ENCODE measurements at regions not wholly inside any gene's neighbourhood (a gene's known extent, or its start where the extent isn't known, plus 50 kb on each side); places are given as distances from the start of the nearest gene placed in this dataset.
A peak's percentile ranks its signal among the peaks of the same experiment; 100 is the strongest.
"Not testable (repeated sequence)": the region's sequence is repeated elsewhere in the genome, so short reads cannot be mapped to it uniquely, and the experiment has no call there.

- not testable (repeated sequence) for H3K9me3 Mint-ChIP-seq; H3K36me3 Mint-ChIP-seq (ENCODE audit: low read depth); H3K27me3 Mint-ChIP-seq; H3K27ac Mint-ChIP-seq; ATAC-seq (replicated peaks)
- Mint-ChIP-seq H3K4me3 (peak overlapping the region; percentile 71), H3K4me1 (peaks cover 59% of the 10 kb centered on the region)
Measured at GRCh38 chr3:172579753-172580152, 56.5 kb upstream of the TNFSF10 start.

- H3K4me3 Mint-ChIP-seq: peak overlapping the region; percentile 15
- H3K27ac Mint-ChIP-seq: not testable (repeated sequence)
Measured at GRCh38 chr3:172578714-172579113, 55.5 kb upstream of the TNFSF10 start.

GRCh38 chr3:172577987-172578570, 54.8 kb upstream of the TNFSF10 start:
- no peak for ATAC-seq (replicated peaks)
- peak overlapping the region; percentile 15 for H3K4me3 Mint-ChIP-seq
- no peaks in the 10 kb centered on the region for H3K27me3 Mint-ChIP-seq
- H3K27ac Mint-ChIP-seq: no peak overlapping the region
- H3K4me1 Mint-ChIP-seq: peaks cover 53% of the 10 kb centered on the region
- H3K9me3 Mint-ChIP-seq: no peaks in the 10 kb centered on the region
- H3K36me3 Mint-ChIP-seq (ENCODE audit: low read depth): no peaks in the 10 kb centered on the region

More at GRCh38 chr3:172578714-172579113, 55.5 kb upstream of the TNFSF10 start:
- H3K4me1 Mint-ChIP-seq: peaks cover 57% of the 10 kb centered on the region
- not testable (repeated sequence) for H3K9me3 Mint-ChIP-seq; H3K27me3 Mint-ChIP-seq; ATAC-seq (replicated peaks); H3K36me3 Mint-ChIP-seq (ENCODE audit: low read depth)

- H3K4me3 Mint-ChIP-seq: no peak overlapping the region
- H3K27me3 Mint-ChIP-seq: no peaks in the 10 kb centered on the region
- H3K36me3 Mint-ChIP-seq (ENCODE audit: low read depth): no peaks in the 10 kb centered on the region
- ATAC-seq (replicated peaks): no peak
- H3K4me1 Mint-ChIP-seq: peaks cover 26% of the 10 kb centered on the region
- no peaks in the 10 kb centered on the region for H3K9me3 Mint-ChIP-seq
- no peak overlapping the region for H3K27ac Mint-ChIP-seq
Measured at GRCh38 chr3:172575375-172575774, 52.1 kb upstream of the TNFSF10 start.

- H3K27me3 Mint-ChIP-seq: no peaks in the 10 kb centered on the region
Measured at GRCh38 chr3:172573422-172573821, 50.2 kb upstream of the TNFSF10 start.

More at GRCh38 chr3:172573422-172573821, 50.2 kb upstream of the TNFSF10 start:
- H3K27ac Mint-ChIP-seq: no peak overlapping the region
- H3K4me1 Mint-ChIP-seq: peaks cover 12% of the 10 kb centered on the region
- H3K4me3 Mint-ChIP-seq: no peak overlapping the region
- ATAC-seq (replicated peaks): no peak
- no peaks in the 10 kb centered on the region for H3K36me3 Mint-ChIP-seq (ENCODE audit: low read depth)
- H3K9me3 Mint-ChIP-seq: peaks cover 4% of the 10 kb centered on the region

Measured in activated T-helper 17 cell treated with anti-CD3 and anti-CD28 coated beads, Interleukin-2, amount 50 U/mL, for 72 hours (primary cell).